Neuronal stem cell (in vitro differentiated cells): ENCODE measurements at regions not wholly inside any gene's neighbourhood (a gene's known extent, or its start where the extent isn't known, plus 50 kb on each side); places are given as distances from the start of the nearest gene placed in this dataset.
A peak's percentile ranks its signal among the peaks of the same experiment; 100 is the strongest.

Experiments used
- DNase-seq: peaks from one replicate; pipeline ENCODE4 v3.0.0-alpha.2; 2013; ENCODE audit warnings: low spot score
- H2AFZ ChIP-seq: one replicate; pipeline ENCODE4 v1.6.1; 2013; ENCODE audit warnings: mild to moderate bottlenecking, low read length, inconsistent platforms
- H2AK5ac ChIP-seq: 2 replicates; pipeline ENCODE4 v1.6.1; 2013; ENCODE audit warnings: low read depth, mild to moderate bottlenecking, inconsistent platforms, low read length, moderate library complexity, mixed read lengths
- H2BK120ac ChIP-seq: 2 replicates; pipeline ENCODE4 v1.6.1; 2013; ENCODE audit warnings: low read depth, mild to moderate bottlenecking, inconsistent platforms, low read length, moderate library complexity, mixed read lengths
- H2BK12ac ChIP-seq: one replicate; pipeline ENCODE4 v1.6.1; 2013; ENCODE audit warnings: low read length, inconsistent platforms
- H2BK15ac ChIP-seq: 2 replicates; pipeline ENCODE4 v1.6.1; 2013; ENCODE audit warnings: mild to moderate bottlenecking, low read length, inconsistent platforms, mixed read lengths
- H2BK5ac ChIP-seq: one replicate; pipeline ENCODE4 v1.6.1; 2013; ENCODE audit warnings: inconsistent platforms, mild to moderate bottlenecking, low read length, moderate library complexity
- H3K14ac ChIP-seq: one replicate; pipeline ENCODE4 v1.6.1; 2013; ENCODE audit warnings: low read length, inconsistent platforms
- H3K18ac ChIP-seq: 2 replicates; pipeline ENCODE4 v1.6.1; 2013; ENCODE audit warnings: low read length, inconsistent platforms
- H3K23ac ChIP-seq: 2 replicates; pipeline ENCODE4 v1.6.1; 2013; ENCODE audit warnings: low read depth, mild to moderate bottlenecking, mixed read lengths, low read length, inconsistent platforms; ENCODE audit not compliant: poor library complexity
- H3K27ac ChIP-seq: replicated peaks from 3 replicates; pipeline ENCODE4 v1.5.1; 2013; ENCODE audit warnings: low read length, inconsistent platforms
- H3K27me3 ChIP-seq, 3 experiments: 2 replicates each; pipeline ENCODE4 v1.6.1; 2013; ENCODE audit warnings: low read length in 3 of 3, mild to moderate bottlenecking in 2 of 3, inconsistent platforms in 1 of 3, low read depth in 1 of 3, mixed read lengths in 1 of 3, moderate library complexity in 1 of 3; ENCODE audit not compliant: control insufficient read depth in 3 of 3, insufficient read depth in 3 of 3
- H3K36me3 ChIP-seq, 2 donors: replicated peaks in 1 of 2; 2 replicates each; pipeline ENCODE4 v1.6.1; 2013; ENCODE audit warnings: low read length in 2 of 2; ENCODE audit not compliant: control insufficient read depth in 2 of 2, insufficient read depth in 2 of 2
- H3K4ac ChIP-seq: 2 replicates; pipeline ENCODE4 v1.6.1; 2013; ENCODE audit warnings: inconsistent platforms, mild to moderate bottlenecking, low read length, moderate library complexity
- H3K4me1 ChIP-seq, 2 donors: 1 replicate in 1 of 2; 2 replicates in 1 of 2; pipeline ENCODE4 v1.6.1; 2013; ENCODE audit warnings: low read length in 2 of 2, low read depth in 1 of 2; ENCODE audit not compliant: control insufficient read depth in 2 of 2, insufficient read depth in 1 of 2
- H3K4me2 ChIP-seq: one replicate; pipeline ENCODE4 v1.6.1; 2013; ENCODE audit warnings: mild to moderate bottlenecking, low read length, inconsistent platforms; ENCODE audit not compliant: insufficient read depth, poor library complexity, severe bottlenecking
- H3K4me3 ChIP-seq, 2 donors: 2 replicates each; pipeline ENCODE4 v1.5.1; 2013; ENCODE audit warnings: low read length in 2 of 2, mild to moderate bottlenecking in 2 of 2, inconsistent platforms in 1 of 2, moderate library complexity in 1 of 2
- H3K79me1 ChIP-seq: one replicate; pipeline ENCODE4 v1.6.1; 2013; ENCODE audit warnings: low read depth, mild to moderate bottlenecking, inconsistent platforms, low read length, moderate library complexity
- H3K9ac ChIP-seq: one replicate; pipeline ENCODE4 v1.6.1; 2013; ENCODE audit warnings: mild to moderate bottlenecking, low read depth, low read length, inconsistent platforms; ENCODE audit not compliant: poor library complexity
- H3K9me3 ChIP-seq, 2 donors: replicated peaks in 1 of 2; 2 replicates each; pipeline versions ENCODE3 to v1.6.1; 2013; ENCODE audit warnings: low read length in 2 of 2, mild to moderate bottlenecking in 2 of 2, inconsistent platforms in 1 of 2, low read depth in 1 of 2, mixed read lengths in 1 of 2, moderate library complexity in 1 of 2; ENCODE audit not compliant: control insufficient read depth in 2 of 2, insufficient read depth in 1 of 2
- H4K8ac ChIP-seq: one replicate; pipeline ENCODE4 v1.6.1; 2013; ENCODE audit warnings: low read depth, mild to moderate bottlenecking, inconsistent platforms, low read length, moderate library complexity
- H4K91ac ChIP-seq: one replicate; pipeline ENCODE4 v1.6.1; 2013; ENCODE audit warnings: low read length, low read depth, mild to moderate bottlenecking, inconsistent platforms; ENCODE audit not compliant: poor library complexity
- WGBS, 2 donors: extraction: QIAGEN DNeasy Blood & Tissue Kit; methylation state at CpG; one replicate each; pipeline ENCODE4 v1.1.7; 2013; ENCODE audit warnings: missing lambda C conversion rate in 2 of 2, mixed read lengths in 1 of 2; ENCODE audit not compliant: insufficient read length in 2 of 2, insufficient replicate concordance in 1 of 2; ENCODE audit errors: extremely low coverage in 2 of 2; 5-methylcytosine and 5-hydroxymethylcytosine counted together

GRCh38 chr4:23539969-23540569, 349.8 kb downstream of the PPARGC1A start:
- DNase-seq: no peak
- Histone ChIP-seq H4K8ac (no peak overlapping the region), H2BK15ac (no peak overlapping the region), H3K23ac (no peak overlapping the region), H3K36me3 (no peaks in the 10 kb centered on the region), H3K4me3 (no peak overlapping the region), H3K9ac (no peak overlapping the region), H3K14ac (no peak overlapping the region), H3K18ac (no peak overlapping the region), H3K27ac (no peak overlapping the region), H2BK5ac (no peak overlapping the region), H4K91ac (no peak overlapping the region), H3K4me2 (no peak overlapping the region), H2AK5ac (no peak overlapping the region), H3K79me1 (no peaks in the 10 kb centered on the region), H3K27me3 (no peaks in the 10 kb centered on the region), H3K4ac (no peak overlapping the region), H3K4me1 (peaks cover 0 to 5% of the 10 kb centered on the region in 2 donors), H2BK12ac (no peak overlapping the region), H3K9me3 (peaks cover 0 to 2% of the 10 kb centered on the region in 2 donors), H2BK120ac (no peak overlapping the region), H2AFZ (peak overlapping the region; percentile 56)
- WGBS, 2 donors: no CpG with 5 or more reads among the region's 5 CpGs

GRCh38 chr4:23533859-23534258, 356.0 kb downstream of the PPARGC1A start:
- no CpG with 5 or more reads among the region's 2 CpGs for WGBS, 2 donors
- Histone ChIP-seq H2AK5ac (no peak overlapping the region), H2AFZ (no peak overlapping the region)

GRCh38 chr4:23516716-23517115, 373.1 kb downstream of the PPARGC1A start:
- Histone ChIP-seq H3K9me3 (no peaks in the 10 kb centered on the region), H2BK12ac (no peak overlapping the region), H2BK5ac (no peak overlapping the region), H3K4me2 (no peak overlapping the region), H2AFZ (no peak overlapping the region), H3K27ac (no peak overlapping the region), H3K9ac (no peak overlapping the region), H3K18ac (no peak overlapping the region), H3K4me3 (no peak overlapping the region), H3K14ac (no peak overlapping the region), H2BK120ac (no peak overlapping the region), H2AK5ac (no peak overlapping the region), H3K4me1 (no peaks in the 10 kb centered on the region), H3K36me3 (no peaks in the 10 kb centered on the region), H4K91ac (no peak overlapping the region), H4K8ac (no peak overlapping the region), H2BK15ac (no peak overlapping the region), H3K4ac (no peak overlapping the region), H3K79me1 (no peaks in the 10 kb centered on the region), H3K27me3 (no peaks in the 10 kb centered on the region), H3K23ac (no peak overlapping the region)
- WGBS, 2 donors: no CpG with 5 or more reads among the region's 3 CpGs
- DNase-seq: no peak

More at GRCh38 chr4:23533859-23534258, 356.0 kb downstream of the PPARGC1A start:
- H3K27ac ChIP-seq: no peak overlapping the region
- H3K4me1 ChIP-seq: peaks cover 0 to 2% of the 10 kb centered on the region in 2 donors
- no peak overlapping the region for H4K8ac ChIP-seq
- no peak overlapping the region for H3K4ac ChIP-seq
- no peaks in the 10 kb centered on the region for H3K79me1 ChIP-seq
- H3K14ac ChIP-seq: no peak overlapping the region
- no peak for DNase-seq
- H4K91ac ChIP-seq: no peak overlapping the region
- no peak overlapping the region for H3K23ac ChIP-seq
- H3K18ac ChIP-seq: no peak overlapping the region
- no peaks in the 10 kb centered on the region for H3K36me3 ChIP-seq
- H2BK12ac ChIP-seq: no peak overlapping the region
- H3K9me3 ChIP-seq: peaks cover 0 to under 1% of the 10 kb centered on the region in 2 donors
- H2BK5ac ChIP-seq: no peak overlapping the region
- no peak overlapping the region for H2BK15ac ChIP-seq
- H3K9ac ChIP-seq: no peak overlapping the region
- H3K27me3 ChIP-seq: no peaks in the 10 kb centered on the region
- H3K4me2 ChIP-seq: no peak overlapping the region
- no peak overlapping the region for H3K4me3 ChIP-seq
- H2BK120ac ChIP-seq: no peak overlapping the region

DNA sequence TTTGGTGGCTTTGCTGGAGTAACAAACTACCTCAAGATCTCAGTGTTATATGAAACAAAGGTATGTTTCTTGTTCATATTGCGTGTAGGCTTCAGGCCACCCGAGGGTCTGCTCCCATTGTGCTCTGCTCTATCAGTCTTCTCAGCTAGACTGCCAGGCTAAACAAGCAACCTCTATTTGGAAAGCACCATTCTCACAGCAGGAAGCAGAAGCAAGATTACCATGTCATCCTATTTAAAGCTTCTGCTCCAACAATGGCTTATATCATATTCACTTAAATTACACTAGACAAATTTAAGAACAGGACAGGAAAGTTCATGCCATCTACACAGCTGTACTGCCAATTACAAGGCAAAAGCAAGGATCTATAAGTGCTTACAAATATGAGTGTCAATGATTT, 385.8 kb downstream of the PPARGC1A start:
- Histone ChIP-seq H2AFZ (no peak overlapping the region), H2BK15ac (no peak overlapping the region), H2BK5ac (no peak overlapping the region), H3K4me2 (no peak overlapping the region), H3K27me3 (no peaks in the 10 kb centered on the region), H3K4me1 (peaks cover 0 to 3% of the 10 kb centered on the region in 2 donors), H3K9me3 (no peaks in the 10 kb centered on the region), H3K36me3 (no peaks in the 10 kb centered on the region), H3K23ac (no peak overlapping the region), H3K18ac (no peak overlapping the region), H3K4me3 (no peak overlapping the region), H3K27ac (no peak overlapping the region), H3K9ac (no peak overlapping the region), H4K8ac (no peak overlapping the region), H2AK5ac (no peak overlapping the region), H3K4ac (no peak overlapping the region), H3K79me1 (no peaks in the 10 kb centered on the region), H2BK120ac (no peak overlapping the region), H4K91ac (no peak overlapping the region), H3K14ac (no peak overlapping the region), H2BK12ac (no peak overlapping the region)
- no CpG with 5 or more reads among the region's 2 CpGs for WGBS, 2 donors
- DNase-seq: no peak
